Glomerular visceral epithelial cell (primary cell): ENCODE measurements at regions not wholly inside any gene's neighbourhood (a gene's known extent, or its start where the extent isn't known, plus 50 kb on each side); places are given as distances from the start of the nearest gene placed in this dataset.
"Not testable (repeated sequence)": the region's sequence is repeated elsewhere in the genome, so short reads cannot be mapped to it uniquely, and the experiment has no call there.

Experiments
- DNase-seq: peaks from one replicate; pipeline ENCODE4 v3.0.0-alpha.2; 2016; ENCODE audit errors: extremely low spot score

GRCh38 chr12:74370608-74371216 is 166.9 kb upstream of the ATXN7L3B start:
- no peak for DNase-seq

- DNase-seq, result no peak
These were observed 158.5 kb upstream of the ATXN7L3B start for GRCh38 chr12:74379114-74379513.

GRCh38 chr12:74381958-74382357 is 155.7 kb upstream of the ATXN7L3B start:
- no peak for DNase-seq

GRCh38 chr12:74382983-74383382 is 154.7 kb upstream of the ATXN7L3B start:
- DNase-seq, result no peak

GRCh38 chr12:74391283-74391682 is 146.4 kb upstream of the ATXN7L3B start:
- DNase-seq, result no peak

- DNase-seq, result no peak
These were observed 144.4 kb upstream of the ATXN7L3B start for GRCh38 chr12:74393272-74393671.

- DNase-seq, result no peak
These were observed 143.0 kb upstream of the ATXN7L3B start for GRCh38 chr12:74394647-74395046.

- no peak for DNase-seq
These were observed 136.6 kb upstream of the ATXN7L3B start for GRCh38 chr12:74401035-74401434.

GRCh38 chr12:74401966-74402365 is 135.7 kb upstream of the ATXN7L3B start:
- DNase-seq, result no peak

- DNase-seq, result not testable (repeated sequence)
These were observed 134.5 kb upstream of the ATXN7L3B start for GRCh38 chr12:74403221-74403470.

- no peak for DNase-seq
These were observed 129.0 kb upstream of the ATXN7L3B start for GRCh38 chr12:74408601-74409166.

- peak; percentile 23 for DNase-seq
These were observed 124.9 kb upstream of the ATXN7L3B start for GRCh38 chr12:74412606-74413230.

- peak; percentile 23 for DNase-seq
These were observed 122.0 kb upstream of the ATXN7L3B start for GRCh38 chr12:74415633-74416032.

- DNase-seq, result no peak
These were observed 119.1 kb upstream of the ATXN7L3B start for GRCh38 chr12:74418573-74418972.

- no peak for DNase-seq
These were observed 112.9 kb upstream of the ATXN7L3B start for GRCh38 chr12:74424778-74425177.

GRCh38 chr12:74426091-74426490 is 111.5 kb upstream of the ATXN7L3B start:
- DNase-seq, result no peak

- DNase-seq, result no peak
These were observed 108.1 kb upstream of the ATXN7L3B start for GRCh38 chr12:74429535-74429934.

- DNase-seq, result peak; percentile 4
These were observed 105.8 kb upstream of the ATXN7L3B start for GRCh38 chr12:74431801-74432200.

GRCh38 chr12:74440469-74440868 is 97.2 kb upstream of the ATXN7L3B start:
- DNase-seq, result no peak

GRCh38 chr12:74441872-74442271 is 95.8 kb upstream of the ATXN7L3B start:
- DNase-seq, result no peak

- DNase-seq, result no peak
These were observed 91.2 kb upstream of the ATXN7L3B start for GRCh38 chr12:74446466-74446865.

- DNase-seq, result peak; percentile 64
These were observed 87.8 kb upstream of the ATXN7L3B start for GRCh38 chr12:74449872-74450271.

- DNase-seq, result no peak
These were observed 83.5 kb upstream of the ATXN7L3B start for GRCh38 chr12:74454109-74454508.

- DNase-seq, result no peak
These were observed 82.2 kb upstream of the ATXN7L3B start for GRCh38 chr12:74455429-74455828.
